Esophagus squamous epithelium (tissue), 4 donors: ENCODE measurements at regions not wholly inside any gene's neighbourhood (a gene's known extent, or its start where the extent isn't known, plus 50 kb on each side); places are given as distances from the start of the nearest gene placed in this dataset.

Source experiments
- CTCF ChIP-seq, 6 experiments: fragments of 450-650 bp in 4 of 6; fragments of 200-600 bp in 2 of 6; sonication (generic) in 2 of 6; IDR thresholded peaks; one replicate each; pipeline ENCODE4 v1.5.1; 2016 to 2019; ENCODE audit warnings: antibody characterized with exemption in 6 of 6, mild to moderate bottlenecking in 4 of 6, moderate library complexity in 4 of 6
- POLR2A ChIP-seq, 4 donors: fragments of 450-650 bp; IDR thresholded peaks; one replicate each; pipeline ENCODE4 v1.6.1; 2017; ENCODE audit warnings: antibody characterized with exemption in 4 of 4, mild to moderate bottlenecking in 4 of 4, moderate library complexity in 3 of 4

DNA sequence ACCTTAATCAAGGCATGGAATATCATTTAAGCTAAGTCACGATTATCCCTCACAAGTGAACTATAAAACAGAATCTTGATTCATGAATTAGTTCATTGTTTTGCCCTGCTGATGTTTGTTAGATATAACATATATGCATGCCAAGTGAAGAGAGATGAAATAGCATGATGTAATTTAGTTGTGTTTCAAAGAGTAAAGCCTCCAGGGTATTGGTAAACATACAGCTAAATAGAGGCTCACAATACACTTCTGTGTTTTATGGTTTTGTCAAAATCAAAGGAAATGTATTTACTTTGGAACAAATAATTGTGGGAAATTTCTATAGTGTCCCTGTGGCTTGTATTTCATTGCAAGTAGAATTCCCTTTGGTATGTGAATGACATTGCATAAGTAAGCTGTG is 69.0 kb upstream of the LEF1 start:
- TF ChIP-seq CTCF (IDR thresholded peaks at IDR 0.05) (no peak), POLR2A (IDR thresholded peaks at IDR 0.05) (no peak)
